A673 (cell line): ENCODE measurements at regions not wholly inside any gene's neighbourhood (a gene's known extent, or its start where the extent isn't known, plus 50 kb on each side); places are given as distances from the start of the nearest gene placed in this dataset.

Source experiments
- BruUV-seq: library from RNA; stranded (reverse); fragments of 400-500 nt; replicated peaks from 2 replicates; lab custom pipeline; 2021; lab: Mats Ljungman, UMichigan
- CTCF ChIA-PET: fragments of 300-600 bp; sonication (Branson Sonifier 250); formaldehyde crosslinking; loops from one replicate; lab custom pipeline; 2022; ENCODE audit warnings: antibody characterized with exemption; lab: Charles Lee
- POLR2A ChIA-PET: fragments of 300-600 bp; sonication (Branson Sonifier 250); formaldehyde crosslinking; loops from one replicate; lab custom pipeline; 2022; ENCODE audit warnings: antibody characterized with exemption; ENCODE audit not compliant: low non-redundant PET; lab: Charles Lee
- DNase-seq: peaks from one replicate; pipeline ENCODE4 v3.0.0-alpha.2; 2015; ENCODE audit warnings: low spot score
- H3K27ac ChIP-seq: fragments of 200-600 bp; sonication (generic); 2 replicates; pipeline ENCODE4 v1.5.1; 2016; ENCODE audit warnings: mixed run types, low read depth, mild to moderate bottlenecking, mixed read lengths, antibody characterized with exemption, low read length; ENCODE audit not compliant: poor library complexity, severe bottlenecking
- H3K27me3 ChIP-seq: fragments of 200-600 bp; sonication (generic); replicated peaks from 2 replicates; pipeline ENCODE4 v1.6.1; 2017; ENCODE audit warnings: mixed run types, low read depth, mild to moderate bottlenecking, mixed read lengths, antibody characterized with exemption, low read length; ENCODE audit not compliant: insufficient read depth, poor library complexity
- H3K36me3 ChIP-seq: fragments of 200-600 bp; sonication (generic); 2 replicates; pipeline ENCODE4 v1.6.1; 2016; ENCODE audit warnings: mixed run types, mild to moderate bottlenecking, mixed read lengths, antibody characterized with exemption, low read length; ENCODE audit not compliant: insufficient read depth, poor library complexity, severe bottlenecking
- H3K4me1 ChIP-seq: fragments of 200-600 bp; sonication (generic); 2 replicates; pipeline ENCODE4 v1.6.1; 2017; ENCODE audit warnings: mixed run types, mild to moderate bottlenecking, mixed read lengths, antibody characterized with exemption, low read length; ENCODE audit not compliant: insufficient read depth, poor library complexity, severe bottlenecking
- H3K4me3 ChIP-seq: fragments of 200-600 bp; sonication (generic); 2 replicates; pipeline ENCODE4 v1.5.1; 2016; ENCODE audit warnings: low read depth, mixed run types, mild to moderate bottlenecking, mixed read lengths, low read length; ENCODE audit not compliant: poor library complexity, severe bottlenecking
- H3K9me3 ChIP-seq: fragments of 200-600 bp; sonication (generic); 2 replicates; pipeline ENCODE4 v1.6.1; 2016; ENCODE audit warnings: mixed run types, low read depth, mild to moderate bottlenecking, mixed read lengths, antibody characterized with exemption, low read length; ENCODE audit not compliant: poor library complexity, severe bottlenecking
- CTCF ChIP-seq: fragments of 300-800, 200-600 bp; sonication (generic); conservative IDR thresholded peaks from 2 replicates; pipeline ENCODE4 v1.5.1; 2017; ENCODE audit warnings: low read depth, mild to moderate bottlenecking, antibody characterized with exemption, low read length, moderate library complexity, mixed read lengths
- EZH2 ChIP-seq: fragments of 200-600 bp; sonication (generic); IDR thresholded peaks from 2 replicates; pipeline ENCODE4 v1.6.1; 2017; ENCODE audit warnings: borderline replicate concordance, low read depth, mild to moderate bottlenecking, mixed read lengths, antibody characterized with exemption, low read length; ENCODE audit not compliant: poor library complexity, severe bottlenecking
- intact Hi-C: fragments of 100-400 bp; cut with micrococcal nuclease; formaldehyde crosslinking; loops from one replicate; pipeline ENCODE4 v1.10.0; 2022; ENCODE audit not compliant: unreplicated experiment

GRCh38 chr2:163822033-163822432 lies 86.2 kb upstream of the FIGN start:
- TF ChIP-seq CTCF (no peak), EZH2 (no peak)
- CTCF ChIA-PET: no interaction called here
- no TSS peak for BruUV-seq
- H3K4me3 ChIP-seq: no peak overlapping the region
- POLR2A ChIA-PET: no interaction called here
- H3K36me3 ChIP-seq: no peaks in the 10 kb centered on the region
- intact Hi-C loops: no loop called here
- no peaks in the 10 kb centered on the region for H3K4me1 ChIP-seq
- no peaks in the 10 kb centered on the region for H3K27me3 ChIP-seq
- no peaks in the 10 kb centered on the region for H3K9me3 ChIP-seq
- DNase-seq: no peak
- no peak overlapping the region for H3K27ac ChIP-seq

GRCh38 chr2:163812926-163813520 lies 77.2 kb upstream of the FIGN start:
- DNase-seq: no peak
- no peaks in the 10 kb centered on the region for H3K27me3 ChIP-seq
- intact Hi-C loops: no loop called here
- ChIA-PET CTCF (no interaction called here), POLR2A (no interaction called here)
- H3K9me3 ChIP-seq: no peaks in the 10 kb centered on the region
- no peaks in the 10 kb centered on the region for H3K36me3 ChIP-seq
- BruUV-seq: no TSS peak
- no peak overlapping the region for H3K27ac ChIP-seq
- H3K4me1 ChIP-seq: no peaks in the 10 kb centered on the region
- TF ChIP-seq CTCF (no peak), EZH2 (no peak)
- no peak overlapping the region for H3K4me3 ChIP-seq

- H3K9me3 ChIP-seq: no peaks in the 10 kb centered on the region
- H3K4me1 ChIP-seq: no peaks in the 10 kb centered on the region
- intact Hi-C loops: no loop called here
- BruUV-seq: no TSS peak
- H3K36me3 ChIP-seq: no peaks in the 10 kb centered on the region
- no peak overlapping the region for H3K27ac ChIP-seq
- TF ChIP-seq EZH2 (no peak), CTCF (no peak)
- peak; percentile 2 for DNase-seq
- POLR2A ChIA-PET: no interaction called here
- CTCF ChIA-PET: interaction anchor here (0.6 kb wide), 1 partner anchor 1325 kb away, joined by 3 read pairs; no protein-coding TSS in a partner anchor
- no peaks in the 10 kb centered on the region for H3K27me3 ChIP-seq
- H3K4me3 ChIP-seq: no peak overlapping the region
Measured at GRCh38 chr2:163808406-163808805, 72.6 kb upstream of the FIGN start.
